SKM-1 treated with dmso at 0.1 percent for 144 hours (cell line): ENCODE measurements at regions not wholly inside any gene's neighbourhood (a gene's known extent, or its start where the extent isn't known, plus 50 kb on each side); places are given as distances from the start of the nearest gene placed in this dataset.
"Not testable (repeated sequence)": the region's sequence is repeated elsewhere in the genome, so short reads cannot be mapped to it uniquely, and the experiment has no call there.

ENCODE experiments used
- DNase-seq: peaks from one replicate; lab custom pipeline; 2025; ENCODE audit not compliant: unreplicated experiment; lab: John Stamatoyannopoulos, UW

GRCh38 chr1:93774707-93775106 is 93.1 kb upstream of the BCAR3 start:
- no peak for DNase-seq

- no peak for DNase-seq
These were observed 91.6 kb upstream of the BCAR3 start for GRCh38 chr1:93773049-93773838.

GRCh38 chr1:93771843-93772242 is 90.2 kb upstream of the BCAR3 start:
- DNase-seq: no peak

GRCh38 chr1:93770640-93771039 is 89.0 kb upstream of the BCAR3 start:
- DNase-seq: no peak

GRCh38 chr1:93769777-93770176 is 88.1 kb upstream of the BCAR3 start:
- DNase-seq: no peak

GRCh38 chr1:93768380-93768863 is 86.8 kb upstream of the BCAR3 start:
- no peak for DNase-seq

GRCh38 chr1:93766451-93766850 is 84.8 kb upstream of the BCAR3 start:
- DNase-seq: no peak

- no peak for DNase-seq
These were observed 83.5 kb upstream of the BCAR3 start for GRCh38 chr1:93765099-93765498.

- DNase-seq: no peak
These were observed 82.7 kb upstream of the BCAR3 start for GRCh38 chr1:93764366-93764750.

GRCh38 chr1:93763704-93764365 is 82.2 kb upstream of the BCAR3 start:
- no peak for DNase-seq

- DNase-seq: peak; percentile 96
These were observed 77.3 kb upstream of the BCAR3 start for GRCh38 chr1:93758842-93759515.

GRCh38 chr1:93757256-93758036 is 75.8 kb upstream of the BCAR3 start:
- DNase-seq: peak; percentile 15

GRCh38 chr1:93756657-93757056 is 75.0 kb upstream of the BCAR3 start:
- DNase-seq: no peak

- not testable (repeated sequence) for DNase-seq
These were observed 73.6 kb upstream of the BCAR3 start for GRCh38 chr1:93755251-93755715.

- peak; percentile 71 for DNase-seq
These were observed 72.4 kb upstream of the BCAR3 start for GRCh38 chr1:93753791-93754763.

- DNase-seq: no peak
These were observed 70.0 kb upstream of the BCAR3 start for GRCh38 chr1:93751377-93752250.

- no peak for DNase-seq
These were observed 69.3 kb upstream of the BCAR3 start for GRCh38 chr1:93750955-93751354.

- no peak for DNase-seq
These were observed 68.3 kb upstream of the BCAR3 start for GRCh38 chr1:93749894-93750301.

GRCh38 chr1:93749487-93749886 is 67.8 kb upstream of the BCAR3 start:
- DNase-seq: no peak
